ENCODE measurements at regions not wholly inside any gene's neighbourhood (a gene's known extent, or its start where the extent isn't known, plus 50 kb on each side); places are given as distances from the start of the nearest gene placed in this dataset.

DNA sequence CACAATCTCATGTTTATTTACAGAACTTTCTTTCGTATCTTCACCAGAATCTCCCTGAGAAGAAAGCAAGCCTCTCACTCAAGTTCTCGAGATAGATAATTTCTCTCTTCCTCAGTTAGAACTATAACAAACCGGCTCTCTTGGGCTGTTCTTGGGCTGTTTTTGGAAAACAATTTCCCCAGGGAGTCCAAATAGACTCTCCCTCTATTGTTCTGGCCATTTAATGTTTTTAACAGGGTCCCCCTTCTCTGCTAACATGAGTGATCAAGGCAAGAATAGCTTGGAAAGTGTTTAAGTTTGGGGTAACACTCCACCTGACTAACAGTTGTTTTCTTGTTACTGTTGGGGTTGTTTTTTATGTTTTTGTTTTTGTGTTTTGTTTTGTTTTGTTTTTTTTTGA, 64.8 kb upstream of the UCN3 start:
- TF ChIP-seq, protein P1, sequence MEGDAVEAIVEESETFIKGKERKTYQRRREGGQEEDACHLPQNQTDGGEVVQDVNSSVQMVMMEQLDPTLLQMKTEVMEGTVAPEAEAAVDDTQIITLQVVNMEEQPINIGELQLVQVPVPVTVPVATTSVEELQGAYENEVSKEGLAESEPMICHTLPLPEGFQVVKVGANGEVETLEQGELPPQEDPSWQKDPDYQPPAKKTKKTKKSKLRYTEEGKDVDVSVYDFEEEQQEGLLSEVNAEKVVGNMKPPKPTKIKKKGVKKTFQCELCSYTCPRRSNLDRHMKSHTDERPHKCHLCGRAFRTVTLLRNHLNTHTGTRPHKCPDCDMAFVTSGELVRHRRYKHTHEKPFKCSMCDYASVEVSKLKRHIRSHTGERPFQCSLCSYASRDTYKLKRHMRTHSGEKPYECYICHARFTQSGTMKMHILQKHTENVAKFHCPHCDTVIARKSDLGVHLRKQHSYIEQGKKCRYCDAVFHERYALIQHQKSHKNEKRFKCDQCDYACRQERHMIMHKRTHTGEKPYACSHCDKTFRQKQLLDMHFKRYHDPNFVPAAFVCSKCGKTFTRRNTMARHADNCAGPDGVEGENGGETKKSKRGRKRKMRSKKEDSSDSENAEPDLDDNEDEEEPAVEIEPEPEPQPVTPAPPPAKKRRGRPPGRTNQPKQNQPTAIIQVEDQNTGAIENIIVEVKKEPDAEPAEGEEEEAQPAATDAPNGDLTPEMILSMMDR (IDR thresholded peaks at IDR 0.05; ENCODE audit: low read length), result no peak
- TF ChIP-seq EZH2 (optimal IDR thresholded peaks at IDR 0.05; ENCODE audit: low read depth, low read length), result no peak
